ENCODE measurements at regions not wholly inside any gene's neighbourhood (a gene's known extent, or its start where the extent isn't known, plus 50 kb on each side); places are given as distances from the start of the nearest gene placed in this dataset.
"Not testable (repeated sequence)": the region's sequence is repeated elsewhere in the genome, so short reads cannot be mapped to it uniquely, and the experiment has no call there.

DNA sequence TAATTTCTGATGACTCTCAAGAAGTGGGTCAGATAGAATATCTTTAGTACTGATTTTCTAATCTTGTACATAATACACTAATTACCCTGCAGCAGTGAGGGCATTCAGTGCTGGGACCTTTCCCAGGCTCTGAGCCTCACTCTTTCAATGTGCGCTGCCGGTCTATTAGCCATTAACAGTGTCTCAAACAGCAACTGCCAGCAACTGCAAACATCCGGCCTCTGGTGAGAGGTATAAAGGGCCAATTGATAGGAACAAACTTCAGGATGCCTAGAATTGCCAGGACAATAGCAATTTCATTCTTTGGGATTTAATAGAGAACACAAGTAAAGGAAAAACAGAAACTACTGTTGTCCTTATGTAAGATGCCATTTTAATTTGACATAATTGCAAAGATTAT, 604.4 kb upstream of the SPRY2 start:
- WGBS, 2 donors (ENCODE audit: low coverage in 1 of 2), result 54 to 66% methylated on average over 3 of the region's 3 CpGs
- H3K4me1 ChIP-seq, result no peaks in the 10 kb centered on the region
- no peaks in the 10 kb centered on the region for H3K27me3 ChIP-seq
- H3K36me3 ChIP-seq, result no peaks in the 10 kb centered on the region
- no peak for TF ChIP-seq CTCF (IDR thresholded peaks at IDR 0.05)
- TF ChIP-seq POLR2AphosphoS5 (IDR thresholded peaks at IDR 0.05), result no peak
- no peak for TF ChIP-seq EP300 (IDR thresholded peaks at IDR 0.05)
- TF ChIP-seq POLR2A (IDR thresholded peaks at IDR 0.05), result no peak
- no peaks in the 10 kb centered on the region for H3K9me3 ChIP-seq
- ATAC-seq, result no peak
- H3K27ac ChIP-seq, result no peak overlapping the region
- H3K4me3 ChIP-seq, result no peak overlapping the region

GRCh38 chr13:80939581-80939980, 598.7 kb upstream of the SPRY2 start:
- TF ChIP-seq POLR2AphosphoS5 (IDR thresholded peaks at IDR 0.05) (no peak), POLR2A (IDR thresholded peaks at IDR 0.05) (no peak)

DNA sequence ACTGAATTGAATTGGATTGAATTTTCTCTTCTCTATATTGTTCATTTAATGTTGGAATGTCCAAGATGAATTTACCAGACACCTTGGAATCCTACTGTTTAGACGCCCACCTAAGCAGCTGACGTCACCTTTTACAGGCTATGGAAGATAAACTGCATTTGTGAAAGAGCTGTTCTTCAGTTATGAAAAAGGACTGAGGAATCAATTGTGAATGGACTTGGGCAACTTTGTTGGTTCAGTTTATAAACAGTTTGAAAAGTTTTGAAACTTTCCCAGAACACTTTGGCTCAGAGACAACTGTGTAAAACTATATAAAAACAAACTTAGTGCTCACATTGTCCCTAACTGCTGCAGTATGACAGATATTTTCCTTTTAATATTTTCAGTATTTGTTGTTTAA, 590.8 kb upstream of the SPRY2 start:
- no peaks in the 10 kb centered on the region for H3K9me3 ChIP-seq
- no peaks in the 10 kb centered on the region for H3K36me3 ChIP-seq
- 16 to 45% methylated on average over 2 of the region's 2 CpGs for WGBS, 2 donors (ENCODE audit: low coverage in 1 of 2)
- peak; percentile 13 for ATAC-seq
- no peak overlapping the region for H3K27ac ChIP-seq
- no peaks in the 10 kb centered on the region for H3K27me3 ChIP-seq
- H3K4me1 ChIP-seq, result no peaks in the 10 kb centered on the region
- TF ChIP-seq POLR2A (IDR thresholded peaks at IDR 0.05), result no peak
- TF ChIP-seq POLR2AphosphoS5 (IDR thresholded peaks at IDR 0.05), result no peak
- TF ChIP-seq CTCF (IDR thresholded peaks at IDR 0.05), result no peak
- TF ChIP-seq EP300 (IDR thresholded peaks at IDR 0.05), result no peak
- no peak overlapping the region for H3K4me3 ChIP-seq

More at GRCh38 chr13:80939581-80939980, 598.7 kb upstream of the SPRY2 start:
- Histone ChIP-seq H3K4me1 (no peaks in the 10 kb centered on the region), H3K4me3 (no peak overlapping the region), H3K36me3 (no peaks in the 10 kb centered on the region), H3K27ac (no peak overlapping the region), H3K9me3 (no peaks in the 10 kb centered on the region), H3K27me3 (no peaks in the 10 kb centered on the region)
- WGBS, 2 donors (ENCODE audit: low coverage in 1 of 2), result 71 to 80% methylated on average over 1 of the region's 2 CpGs
- no peak for ATAC-seq

- H3K4me1 ChIP-seq, result no peaks in the 10 kb centered on the region
- H3K4me3 ChIP-seq, result no peak overlapping the region
- no peaks in the 10 kb centered on the region for H3K9me3 ChIP-seq
- WGBS, 2 donors (ENCODE audit: low coverage in 1 of 2), result 74 to 87% methylated on average over 1 of the region's 1 CpG
- H3K36me3 ChIP-seq, result no peaks in the 10 kb centered on the region
- no peak overlapping the region for H3K27ac ChIP-seq
- no peaks in the 10 kb centered on the region for H3K27me3 ChIP-seq
- no peak for ATAC-seq
- TF ChIP-seq POLR2A (IDR thresholded peaks at IDR 0.05) (no peak), EP300 (IDR thresholded peaks at IDR 0.05) (no peak), POLR2AphosphoS5 (IDR thresholded peaks at IDR 0.05) (no peak), CTCF (IDR thresholded peaks at IDR 0.05) (no peak)
These were observed 590.2 kb upstream of the SPRY2 start for GRCh38 chr13:80931118-80931517.

DNA sequence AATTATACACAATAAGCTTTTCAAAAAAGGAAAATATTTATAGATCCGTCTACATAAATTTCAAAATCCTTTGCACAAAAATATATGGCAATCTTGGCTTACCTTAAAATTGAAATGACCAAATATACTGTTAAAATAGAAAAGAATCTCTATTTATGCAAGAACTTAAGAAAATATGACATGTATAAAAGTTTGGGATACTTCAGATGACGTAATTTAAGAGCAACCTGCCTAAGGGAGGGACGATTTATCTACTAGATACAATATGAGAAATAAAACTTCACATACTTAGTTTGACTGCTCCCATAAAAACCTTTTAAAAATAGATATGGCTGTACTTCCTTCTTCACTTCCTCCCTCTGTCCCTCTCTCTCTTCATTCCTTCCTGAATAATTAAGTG, 587.3 kb upstream of the SPRY2 start:
- Histone ChIP-seq H3K4me3 (no peak overlapping the region), H3K27me3 (no peaks in the 10 kb centered on the region), H3K27ac (no peak overlapping the region), H3K36me3 (no peaks in the 10 kb centered on the region), H3K9me3 (no peaks in the 10 kb centered on the region), H3K4me1 (no peaks in the 10 kb centered on the region)
- WGBS, 2 donors (ENCODE audit: low coverage in 1 of 2), result 70 to 81% methylated on average over 3 of the region's 3 CpGs
- TF ChIP-seq CTCF (IDR thresholded peaks at IDR 0.05) (no peak), POLR2AphosphoS5 (IDR thresholded peaks at IDR 0.05) (no peak), POLR2A (IDR thresholded peaks at IDR 0.05) (no peak), EP300 (IDR thresholded peaks at IDR 0.05) (no peak)
- no peak for ATAC-seq

- H3K27me3 ChIP-seq, H3K36me3 ChIP-seq, H3K9me3 ChIP-seq, H3K4me1 ChIP-seq, H3K4me3 ChIP-seq, ATAC-seq, H3K27ac ChIP-seq: not testable (repeated sequence)
- 80 to 100% methylated on average over 1 to 3 of the region's 3 CpGs for WGBS, 2 donors (ENCODE audit: low coverage in 1 of 2)
These were observed 585.1 kb upstream of the SPRY2 start for GRCh38 chr13:80926024-80926423.

Data from gastroesophageal sphincter (tissue), 4 donors.